HCT116 (cell line): ENCODE measurements at regions not wholly inside any gene's neighbourhood (a gene's known extent, or its start where the extent isn't known, plus 50 kb on each side); places are given as distances from the start of the nearest gene placed in this dataset.

Source experiments
- EZH2 ChIP-seq: fragments of 200-600 bp; sonication (generic); IDR thresholded peaks from 2 replicates; pipeline ENCODE4 v1.6.1; 2017; ENCODE audit warnings: antibody characterized with exemption, mixed run types
- POLR2A ChIP-seq: IDR thresholded peaks from 2 replicates; pipeline ENCODE4 v1.7.0; 2011; ENCODE audit warnings: borderline replicate concordance; ENCODE audit not compliant: insufficient read depth, insufficient read length; ENCODE audit errors: extremely low read depth
- RAD21 ChIP-seq: IDR thresholded peaks from 2 replicates; pipeline ENCODE4 v1.6.1; 2012; ENCODE audit warnings: low read depth, mild to moderate bottlenecking
- SIN3A ChIP-seq: IDR thresholded peaks from 2 replicates; pipeline ENCODE4 v1.6.1; 2012; ENCODE audit warnings: low read depth
- TCF7L2 ChIP-seq: IDR thresholded peaks from 2 replicates; pipeline ENCODE4 v1.7.0; 2011; ENCODE audit warnings: borderline replicate concordance, inconsistent platforms; ENCODE audit not compliant: insufficient read depth, insufficient read length; ENCODE audit errors: extremely low read depth
- ZFX ChIP-seq: fragments of 450-650 bp; IDR thresholded peaks from 2 replicates; pipeline ENCODE4 v1.6.1; 2017
- TF ChIP-seq, protein P1 (sequence below): IDR thresholded peaks from 2 replicates; pipeline ENCODE4 v1.6.1; 2012
- TF ChIP-seq, protein P2 (sequence below), 3 experiments: fragments of 200-600 bp in 1 of 3; sonication (generic) in 1 of 3; IDR thresholded peaks in 2 of 3; conservative IDR thresholded peaks in 1 of 3; 2 replicates each; pipeline ENCODE4 v1.5.1; 2012 to 2017; ENCODE audit warnings: low read depth in 2 of 3, low read length in 2 of 3, antibody characterized with exemption in 1 of 3, borderline replicate concordance in 1 of 3, control low read depth in 1 of 3, mild to moderate bottlenecking in 1 of 3, mixed read lengths in 1 of 3, mixed run types in 1 of 3, moderate library complexity in 1 of 3; ENCODE audit not compliant: insufficient read depth in 1 of 3
- TF ChIP-seq, protein P3 (sequence below): IDR thresholded peaks from 2 replicates; pipeline ENCODE4 v1.6.1; 2012

GRCh38 chr1:2930016-2930815, 91.1 kb upstream of the ACTRT2 start:
- TF ChIP-seq, protein P1, sequence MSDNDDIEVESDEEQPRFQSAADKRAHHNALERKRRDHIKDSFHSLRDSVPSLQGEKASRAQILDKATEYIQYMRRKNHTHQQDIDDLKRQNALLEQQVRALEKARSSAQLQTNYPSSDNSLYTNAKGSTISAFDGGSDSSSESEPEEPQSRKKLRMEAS: no peak
- TF ChIP-seq TCF7L2 (no peak), EZH2 (no peak), SIN3A (no peak), ZFX (no peak), RAD21 (no peak), POLR2A (no peak)
- TF ChIP-seq, protein P2, sequence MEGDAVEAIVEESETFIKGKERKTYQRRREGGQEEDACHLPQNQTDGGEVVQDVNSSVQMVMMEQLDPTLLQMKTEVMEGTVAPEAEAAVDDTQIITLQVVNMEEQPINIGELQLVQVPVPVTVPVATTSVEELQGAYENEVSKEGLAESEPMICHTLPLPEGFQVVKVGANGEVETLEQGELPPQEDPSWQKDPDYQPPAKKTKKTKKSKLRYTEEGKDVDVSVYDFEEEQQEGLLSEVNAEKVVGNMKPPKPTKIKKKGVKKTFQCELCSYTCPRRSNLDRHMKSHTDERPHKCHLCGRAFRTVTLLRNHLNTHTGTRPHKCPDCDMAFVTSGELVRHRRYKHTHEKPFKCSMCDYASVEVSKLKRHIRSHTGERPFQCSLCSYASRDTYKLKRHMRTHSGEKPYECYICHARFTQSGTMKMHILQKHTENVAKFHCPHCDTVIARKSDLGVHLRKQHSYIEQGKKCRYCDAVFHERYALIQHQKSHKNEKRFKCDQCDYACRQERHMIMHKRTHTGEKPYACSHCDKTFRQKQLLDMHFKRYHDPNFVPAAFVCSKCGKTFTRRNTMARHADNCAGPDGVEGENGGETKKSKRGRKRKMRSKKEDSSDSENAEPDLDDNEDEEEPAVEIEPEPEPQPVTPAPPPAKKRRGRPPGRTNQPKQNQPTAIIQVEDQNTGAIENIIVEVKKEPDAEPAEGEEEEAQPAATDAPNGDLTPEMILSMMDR (IDR thresholded peaks at IDR 0.05 in 2 of 3, conservative IDR thresholded peaks at IDR 0.05 in 1 of 3; ENCODE audit: borderline replicate concordance in 1 of 3, insufficient read depth in 1 of 3, low read depth in 2 of 3, low read length in 2 of 3): no peak
- TF ChIP-seq, protein P3, sequence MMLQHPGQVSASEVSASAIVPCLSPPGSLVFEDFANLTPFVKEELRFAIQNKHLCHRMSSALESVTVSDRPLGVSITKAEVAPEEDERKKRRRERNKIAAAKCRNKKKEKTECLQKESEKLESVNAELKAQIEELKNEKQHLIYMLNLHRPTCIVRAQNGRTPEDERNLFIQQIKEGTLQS: no peak
